ENCODE measurements at regions not wholly inside any gene's neighbourhood (a gene's known extent, or its start where the extent isn't known, plus 50 kb on each side); places are given as distances from the start of the nearest gene placed in this dataset.

GRCh38 chrX:113726466-113726865 lies 857.4 kb upstream of the HTR2C start:
- no peak for FAIRE-seq

GRCh38 chrX:113726009-113726408 lies 857.9 kb upstream of the HTR2C start:
- no peak for FAIRE-seq

GRCh38 chrX:113699939-113700338 lies 859.3 kb upstream of the AMOT start:
- FAIRE-seq = no peak

GRCh38 chrX:113675278-113675677 lies 834.6 kb upstream of the AMOT start:
- FAIRE-seq = no peak

GRCh38 chrX:113651306-113651705 lies 810.7 kb upstream of the AMOT start:
- no peak for FAIRE-seq

GRCh38 chrX:113644426-113644825 lies 803.8 kb upstream of the AMOT start:
- FAIRE-seq = no peak

- FAIRE-seq = no peak
Observed at GRCh38 chrX:113634565-113634964, 793.9 kb upstream of the AMOT start.

GRCh38 chrX:113629326-113629725 lies 788.7 kb upstream of the AMOT start:
- FAIRE-seq = no peak

- no peak for FAIRE-seq
Observed at GRCh38 chrX:113594123-113594841, 753.7 kb upstream of the AMOT start.

- no peak for FAIRE-seq
Observed at GRCh38 chrX:113586281-113586898, 745.8 kb upstream of the AMOT start.

GRCh38 chrX:113580486-113580885 lies 739.9 kb upstream of the AMOT start:
- no peak for FAIRE-seq

- no peak for FAIRE-seq
Observed at GRCh38 chrX:113558576-113558975, 717.9 kb upstream of the AMOT start.

GRCh38 chrX:113551919-113552318 lies 711.3 kb upstream of the AMOT start:
- FAIRE-seq = no peak

GRCh38 chrX:113548308-113549015 lies 707.8 kb upstream of the AMOT start:
- no peak for FAIRE-seq

GRCh38 chrX:113545040-113545439 lies 704.4 kb upstream of the AMOT start:
- no peak for FAIRE-seq

GRCh38 chrX:113539599-113540356 lies 699.1 kb upstream of the AMOT start:
- FAIRE-seq = no peak

- no peak for FAIRE-seq
Observed at GRCh38 chrX:113529426-113530013, 688.9 kb upstream of the AMOT start.

- FAIRE-seq = no peak
Observed at GRCh38 chrX:113522814-113523213, 682.2 kb upstream of the AMOT start.

- FAIRE-seq = no peak
Observed at GRCh38 chrX:113514906-113515305, 674.3 kb upstream of the AMOT start.

- no peak for FAIRE-seq
Observed at GRCh38 chrX:113512700-113513395, 672.2 kb upstream of the AMOT start.

GRCh38 chrX:113510586-113510985 lies 670.0 kb upstream of the AMOT start:
- FAIRE-seq = no peak

GRCh38 chrX:113492895-113493294 lies 652.3 kb upstream of the AMOT start:
- no peak for FAIRE-seq
